Nephron (organoid): ENCODE measurements at regions not wholly inside any gene's neighbourhood (a gene's known extent, or its start where the extent isn't known, plus 50 kb on each side); places are given as distances from the start of the nearest gene placed in this dataset.

ENCODE experiments used
- H3K27ac Mint-ChIP-seq, 3 experiments: 2 replicates each; pipeline ENCODE4 v1.8.0; 2020; ENCODE audit warnings: mixed read lengths in 3 of 3, mild to moderate bottlenecking in 2 of 3, moderate library complexity in 1 of 3
- H3K27me3 Mint-ChIP-seq: 2 replicates; pipeline ENCODE4 v1.8.0; 2021; ENCODE audit warnings: low read depth, mild to moderate bottlenecking, moderate library complexity, mixed read lengths
- H3K36me3 Mint-ChIP-seq: 2 replicates; pipeline ENCODE4 v1.8.0; 2020; ENCODE audit warnings: low read depth, mixed read lengths
- H3K4me1 Mint-ChIP-seq: 2 replicates; pipeline ENCODE4 v1.8.0; 2020; ENCODE audit warnings: mixed read lengths
- H3K4me3 Mint-ChIP-seq, 3 experiments: 2 replicates each; pipeline ENCODE4 v1.8.0; 2020; ENCODE audit warnings: mild to moderate bottlenecking in 3 of 3, mixed read lengths in 3 of 3, moderate library complexity in 2 of 3
- H3K9me3 Mint-ChIP-seq: 2 replicates; pipeline ENCODE4 v1.8.0; 2020; ENCODE audit warnings: mixed read lengths
- CTCF ChIP-seq, 3 experiments: fragments of 200-600 bp; sonication (generic); IDR thresholded peaks; one replicate each; pipeline ENCODE4 v1.5.0; 2021; ENCODE audit warnings: antibody characterized with exemption in 3 of 3; ENCODE audit not compliant: unreplicated experiment in 3 of 3

GRCh38 chr14:28001002-28001401 lies 765.6 kb upstream of the FOXG1 start:
- H3K27me3 Mint-ChIP-seq: no peaks in the 10 kb centered on the region
- peaks cover 4% of the 10 kb centered on the region for H3K9me3 Mint-ChIP-seq
- no peak overlapping the region for H3K4me3 Mint-ChIP-seq
- no peaks in the 10 kb centered on the region for H3K4me1 Mint-ChIP-seq
- TF ChIP-seq CTCF (IDR thresholded peaks at IDR 0.05; ENCODE audit: unreplicated experiment in 3 of 3): no peak
- H3K27ac Mint-ChIP-seq: no peak overlapping the region
- no peaks in the 10 kb centered on the region for H3K36me3 Mint-ChIP-seq

GRCh38 chr14:28012629-28013415 lies 753.8 kb upstream of the FOXG1 start:
- no peak for TF ChIP-seq CTCF (IDR thresholded peaks at IDR 0.05; ENCODE audit: unreplicated experiment in 3 of 3)
- Mint-ChIP-seq H3K9me3 (no peaks in the 10 kb centered on the region), H3K27me3 (no peaks in the 10 kb centered on the region), H3K36me3 (no peaks in the 10 kb centered on the region), H3K4me3 (no peak overlapping the region), H3K27ac (no peak overlapping the region), H3K4me1 (no peaks in the 10 kb centered on the region)

GRCh38 chr14:28020112-28020511 lies 746.5 kb upstream of the FOXG1 start:
- no peaks in the 10 kb centered on the region for H3K27me3 Mint-ChIP-seq
- H3K27ac Mint-ChIP-seq: no peak overlapping the region
- H3K4me1 Mint-ChIP-seq: no peaks in the 10 kb centered on the region
- TF ChIP-seq CTCF (IDR thresholded peaks at IDR 0.05; ENCODE audit: unreplicated experiment in 3 of 3): no peak
- H3K36me3 Mint-ChIP-seq: no peaks in the 10 kb centered on the region
- no peak overlapping the region for H3K4me3 Mint-ChIP-seq
- no peaks in the 10 kb centered on the region for H3K9me3 Mint-ChIP-seq

- TF ChIP-seq CTCF (IDR thresholded peaks at IDR 0.05; ENCODE audit: unreplicated experiment in 3 of 3): no peak
- no peaks in the 10 kb centered on the region for H3K36me3 Mint-ChIP-seq
- no peak overlapping the region for H3K27ac Mint-ChIP-seq
- H3K9me3 Mint-ChIP-seq: no peaks in the 10 kb centered on the region
- H3K4me1 Mint-ChIP-seq: no peaks in the 10 kb centered on the region
- H3K4me3 Mint-ChIP-seq: no peak overlapping the region
- peaks cover 4% of the 10 kb centered on the region for H3K27me3 Mint-ChIP-seq
Measured at GRCh38 chr14:28023853-28024252, 742.7 kb upstream of the FOXG1 start.

GRCh38 chr14:28052251-28052650 lies 714.3 kb upstream of the FOXG1 start:
- no peaks in the 10 kb centered on the region for H3K9me3 Mint-ChIP-seq
- no peak overlapping the region for H3K4me3 Mint-ChIP-seq
- no peaks in the 10 kb centered on the region for H3K27me3 Mint-ChIP-seq

More at GRCh38 chr14:28052251-28052650, 714.3 kb upstream of the FOXG1 start:
- H3K4me1 Mint-ChIP-seq: no peaks in the 10 kb centered on the region
- H3K36me3 Mint-ChIP-seq: no peaks in the 10 kb centered on the region
- H3K27ac Mint-ChIP-seq: no peak overlapping the region
- TF ChIP-seq CTCF (IDR thresholded peaks at IDR 0.05; ENCODE audit: unreplicated experiment in 3 of 3): no peak
